A172 (cell line): ENCODE measurements at regions not wholly inside any gene's neighbourhood (a gene's known extent, or its start where the extent isn't known, plus 50 kb on each side); places are given as distances from the start of the nearest gene placed in this dataset.
"Not testable (repeated sequence)": the region's sequence is repeated elsewhere in the genome, so short reads cannot be mapped to it uniquely, and the experiment has no call there.

Experiments used
- DNase-seq: peaks from one replicate; pipeline ENCODE4 v3.0.0-alpha.2; 2015; ENCODE audit warnings: low spot score

DNA sequence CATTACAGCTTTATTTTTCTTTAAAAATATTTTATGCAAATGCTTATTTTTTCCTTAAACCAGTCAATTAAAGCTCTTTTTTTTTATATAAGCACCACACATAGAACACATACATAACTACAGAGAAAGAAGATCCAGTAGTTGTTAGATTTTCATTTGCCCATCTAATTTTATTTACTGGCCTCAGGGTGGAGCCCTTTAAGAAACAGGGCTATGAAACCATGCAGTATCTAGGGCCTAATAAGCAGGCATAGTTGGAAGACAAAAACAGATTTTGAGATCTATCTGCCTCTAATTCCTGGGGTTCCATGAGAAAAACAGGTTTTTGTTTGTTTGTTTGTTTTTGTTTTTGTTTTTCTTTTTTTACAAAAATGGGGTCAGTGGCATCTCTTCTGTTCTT lies 120.6 kb downstream of the BCHE start:
- DNase-seq, result no peak

DNA sequence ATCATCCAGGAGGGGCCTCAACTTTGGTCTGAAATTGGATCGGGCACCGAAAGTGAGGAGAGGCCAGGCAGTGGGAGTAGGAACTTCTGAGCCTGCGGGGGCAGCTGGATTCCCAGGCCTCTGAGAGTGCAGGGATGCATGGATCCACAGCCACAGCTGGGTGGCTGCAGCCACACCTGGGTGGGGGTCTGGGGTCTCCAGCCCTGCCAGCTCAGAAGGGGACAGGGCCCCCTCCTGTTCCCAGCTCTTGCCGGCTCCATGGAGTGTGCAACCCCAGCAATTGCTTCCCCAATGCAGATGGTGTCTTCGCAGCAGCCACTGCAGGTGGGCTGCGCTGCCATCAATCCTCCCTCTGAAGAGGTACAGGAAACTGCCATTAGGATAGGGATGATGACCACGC lies 123.7 kb downstream of the BCHE start:
- no peak for DNase-seq

GRCh38 chr3:165712382-165712781 lies 124.8 kb downstream of the BCHE start:
- DNase-seq, result no peak

GRCh38 chr3:165697910-165698309 lies 139.3 kb downstream of the BCHE start:
- no peak for DNase-seq

GRCh38 chr3:165696496-165696895 lies 140.7 kb downstream of the BCHE start:
- DNase-seq, result no peak

- no peak for DNase-seq
These were observed 153.3 kb downstream of the BCHE start for GRCh38 chr3:165683947-165684346.

GRCh38 chr3:165682734-165683133 lies 154.5 kb downstream of the BCHE start:
- DNase-seq, result no peak

DNA sequence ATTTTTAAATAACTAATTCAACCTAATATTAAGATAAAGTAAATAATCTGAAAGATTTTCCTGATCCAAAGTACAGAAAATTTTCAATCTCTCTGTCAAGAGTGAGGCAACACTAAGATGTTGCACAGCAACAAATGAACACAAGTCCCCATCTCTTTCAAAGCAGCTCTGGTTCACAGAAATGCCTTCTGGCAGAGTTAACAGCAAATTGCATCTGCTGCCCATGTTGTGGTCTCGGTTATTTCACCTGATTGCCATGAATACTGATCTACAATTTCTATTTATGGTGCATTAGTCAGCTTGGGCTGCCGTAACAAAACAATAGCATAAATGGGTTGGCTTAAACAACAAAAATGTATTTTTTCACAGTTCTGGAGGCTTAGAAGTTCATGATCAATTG lies 167.3 kb downstream of the BCHE start:
- DNase-seq, result peak; percentile 13

- DNase-seq, result peak; percentile 56
These were observed 167.7 kb downstream of the BCHE start for GRCh38 chr3:165669504-165669903.

DNA sequence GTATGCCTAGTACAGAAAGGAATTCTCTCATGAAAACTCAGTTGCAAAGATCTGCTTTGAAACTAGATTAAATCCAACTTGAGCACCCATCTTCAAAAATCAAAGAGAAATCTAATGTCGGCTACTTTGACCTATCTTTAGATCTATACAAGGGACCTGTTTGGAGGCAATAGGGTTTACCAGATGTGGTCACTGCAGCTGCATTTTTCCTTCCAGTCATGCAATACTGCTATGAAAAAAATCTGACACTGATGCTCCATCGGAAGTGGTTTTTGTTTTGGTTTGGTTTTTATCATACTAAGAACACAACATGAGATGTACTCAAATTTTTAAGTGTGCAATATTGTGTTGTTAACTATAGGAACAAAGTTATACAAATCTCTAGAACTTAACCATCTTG lies 169.5 kb downstream of the BCHE start:
- DNase-seq, result no peak

DNA sequence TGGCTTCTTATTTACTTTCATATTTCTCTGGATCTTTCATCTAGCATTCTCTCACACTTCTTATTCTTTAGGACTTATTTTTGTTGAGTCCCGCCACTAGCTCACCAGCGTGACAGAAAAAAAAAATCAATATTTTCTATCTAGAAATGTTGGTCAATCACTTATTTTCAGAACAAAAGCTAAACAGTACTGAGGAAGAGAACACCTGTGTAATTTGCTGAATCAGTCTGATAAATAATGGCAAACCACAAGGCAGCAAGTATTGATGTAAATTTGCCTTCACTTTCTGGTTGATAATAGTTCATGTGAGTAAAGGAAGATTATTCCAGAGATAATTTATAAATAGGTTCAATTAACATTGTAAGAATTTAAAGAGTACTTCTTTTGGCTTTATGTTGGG lies 179.2 kb downstream of the BCHE start:
- no peak for DNase-seq

DNA sequence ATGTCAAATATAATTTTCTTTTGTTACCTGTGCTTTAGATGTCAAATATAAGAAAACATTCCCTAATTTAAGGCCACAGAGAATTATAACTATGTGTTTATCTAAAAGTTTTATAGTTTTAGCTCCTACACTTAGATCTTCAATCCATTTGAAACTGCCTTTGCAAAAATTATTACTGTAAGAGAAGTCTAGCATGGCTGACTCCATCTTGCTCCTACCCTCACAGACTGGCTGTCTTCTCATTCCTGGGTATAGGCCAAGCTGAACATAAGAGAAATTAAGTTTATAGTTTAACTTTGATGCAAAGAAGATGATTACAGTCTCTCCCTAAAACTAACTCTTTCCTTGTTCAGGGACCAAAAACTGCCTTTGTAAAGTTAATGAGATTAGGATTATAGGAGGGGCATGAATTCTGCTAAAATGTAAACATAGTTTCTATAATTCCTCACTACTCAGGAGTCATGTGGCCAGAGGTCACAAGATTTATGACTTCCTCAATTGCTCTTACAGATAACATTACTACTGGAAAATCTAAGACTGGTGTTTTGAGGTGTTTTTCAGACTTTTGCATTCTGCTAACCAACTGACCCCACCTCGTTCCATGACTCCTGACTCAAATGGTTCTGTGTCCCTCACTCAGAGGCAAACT lies 184.0 kb downstream of the BCHE start:
- peak; percentile 47 for DNase-seq

GRCh38 chr3:165649282-165649681 lies 187.9 kb downstream of the BCHE start:
- not testable (repeated sequence) for DNase-seq

DNA sequence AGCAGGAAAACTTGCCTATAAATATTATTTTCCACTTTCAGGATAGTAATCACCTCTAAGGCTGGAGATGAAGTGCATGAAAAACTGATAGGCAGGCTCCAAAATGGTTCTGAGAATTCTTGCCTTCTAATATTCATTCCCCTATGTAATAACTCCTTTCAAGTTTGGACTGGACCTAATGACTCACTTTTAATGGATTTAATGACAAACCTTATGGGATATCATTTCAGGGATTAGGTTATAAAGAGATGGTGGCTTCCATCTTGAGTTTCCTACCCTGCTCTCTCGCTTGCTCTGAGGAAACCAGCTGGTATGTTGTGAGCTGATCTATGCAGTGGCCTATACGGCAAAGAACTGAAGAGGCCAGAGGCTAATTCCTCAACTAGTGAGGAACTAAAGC lies 192.0 kb downstream of the BCHE start:
- no peak for DNase-seq

- DNase-seq, result no peak
These were observed 192.9 kb downstream of the BCHE start for GRCh38 chr3:165644331-165644730.

- DNase-seq, result peak; percentile 59
These were observed 193.8 kb downstream of the BCHE start for GRCh38 chr3:165643425-165643824.

GRCh38 chr3:165642761-165643420 lies 194.3 kb downstream of the BCHE start:
- DNase-seq, result peak; percentile 98

DNA sequence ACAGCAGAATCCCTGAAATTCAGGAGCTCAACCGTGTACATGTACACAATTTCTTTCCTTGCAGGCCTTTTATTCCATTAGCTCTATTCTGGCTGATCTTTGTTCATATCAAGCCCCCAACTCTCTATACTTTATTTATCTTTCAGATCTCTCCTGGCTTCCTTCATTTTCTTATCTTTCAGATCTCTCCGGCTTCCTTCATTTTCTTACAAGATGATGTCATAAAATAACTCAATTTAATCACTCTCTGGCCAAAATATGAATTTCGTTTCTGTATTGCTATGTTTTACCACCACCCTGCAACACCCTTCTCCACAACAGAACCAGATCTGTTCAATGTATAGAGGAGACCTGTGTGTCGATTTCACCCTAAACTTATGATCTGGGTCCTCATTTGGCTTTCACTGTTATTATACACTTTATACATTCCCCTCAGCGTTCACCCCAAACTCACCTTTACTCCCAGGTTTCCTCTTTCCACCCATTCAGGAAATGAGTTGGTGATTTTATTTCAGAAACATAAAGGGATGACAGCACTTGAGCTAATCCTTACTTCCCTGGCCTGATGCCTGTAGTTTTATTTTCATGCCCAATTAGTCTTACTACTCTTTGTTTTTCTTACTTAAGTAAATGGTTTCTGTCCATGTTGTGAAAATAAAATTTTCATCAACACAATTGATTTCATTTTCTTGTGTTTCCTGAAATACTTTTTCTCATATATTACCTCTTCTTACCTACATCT lies 195.5 kb downstream of the BCHE start:
- peak; percentile 38 for DNase-seq

DNA sequence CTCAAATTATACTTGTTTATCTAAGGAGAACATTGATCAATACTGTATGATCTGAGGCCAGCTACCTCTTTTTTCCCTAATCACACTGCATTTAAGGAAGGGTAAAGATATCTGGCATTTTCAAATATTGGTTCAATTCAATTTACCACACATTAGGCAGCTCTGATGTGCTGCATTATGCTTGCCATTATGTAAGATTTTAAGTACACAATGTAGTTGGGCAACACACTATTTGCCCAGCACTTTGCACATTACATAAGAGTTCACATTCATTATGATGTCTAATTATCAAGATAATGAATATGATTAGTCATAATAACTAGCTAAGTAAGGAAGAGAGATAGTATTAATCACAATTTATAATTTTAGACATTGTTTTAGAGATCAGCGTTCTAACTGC lies 196.3 kb downstream of the BCHE start:
- DNase-seq, result no peak

DNA sequence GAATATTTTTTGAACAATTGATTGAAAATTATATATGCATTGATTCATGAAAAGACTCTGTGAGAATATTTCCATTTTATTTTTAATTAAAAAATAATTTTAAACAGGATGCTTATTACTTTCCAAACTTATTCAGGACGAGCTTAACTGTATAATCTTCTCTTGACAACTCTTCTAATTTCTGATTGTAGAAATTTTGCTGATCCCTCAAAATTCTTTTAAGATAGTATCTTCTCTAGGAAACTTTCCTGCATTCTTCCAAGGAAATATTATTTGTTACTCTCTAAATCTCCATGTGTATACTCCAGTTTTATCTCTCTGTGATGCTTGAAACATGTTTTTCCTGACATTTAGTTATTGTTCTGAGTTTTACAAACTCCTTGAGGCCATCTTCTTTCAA lies 197.2 kb downstream of the BCHE start:
- no peak for DNase-seq

DNA sequence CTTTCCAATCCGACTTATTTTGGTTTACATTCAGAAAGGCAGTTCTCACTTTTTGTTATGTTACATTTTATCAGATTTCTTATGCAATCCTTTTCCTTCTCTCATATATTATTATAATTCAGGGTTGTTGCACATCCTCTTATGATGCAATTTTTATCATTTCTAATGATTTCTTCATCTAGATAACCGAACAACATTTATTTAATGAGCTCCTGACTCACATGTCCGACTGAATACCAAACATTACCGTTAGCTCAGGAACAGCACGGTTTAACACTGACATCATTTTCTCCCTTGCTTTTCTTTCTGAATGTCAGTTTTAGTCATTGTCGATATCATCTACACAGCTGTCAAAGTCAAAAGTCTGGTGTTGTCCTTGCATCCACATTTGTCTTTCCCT lies 199.2 kb downstream of the BCHE start:
- DNase-seq, result peak; percentile 42

DNA sequence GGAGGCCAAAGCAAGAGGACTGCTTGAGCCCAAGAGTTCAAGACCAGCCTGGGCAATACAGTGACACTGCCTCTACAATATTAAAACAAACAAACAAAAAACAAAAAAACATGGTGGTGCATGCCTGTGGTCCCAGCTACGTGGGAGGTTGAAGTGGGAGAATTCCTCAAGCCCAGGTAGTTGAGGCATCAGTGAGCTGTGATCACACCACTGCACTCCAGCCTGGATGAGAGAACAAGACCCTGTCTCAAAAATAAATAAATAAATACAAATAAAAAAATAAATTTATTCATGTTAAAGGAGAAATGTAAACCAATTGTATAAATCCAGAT lies 200.6 kb downstream of the BCHE start:
- DNase-seq, result no peak
